ENCODE measurements at regions not wholly inside any gene's neighbourhood (a gene's known extent, or its start where the extent isn't known, plus 50 kb on each side); places are given as distances from the start of the nearest gene placed in this dataset.

DNA sequence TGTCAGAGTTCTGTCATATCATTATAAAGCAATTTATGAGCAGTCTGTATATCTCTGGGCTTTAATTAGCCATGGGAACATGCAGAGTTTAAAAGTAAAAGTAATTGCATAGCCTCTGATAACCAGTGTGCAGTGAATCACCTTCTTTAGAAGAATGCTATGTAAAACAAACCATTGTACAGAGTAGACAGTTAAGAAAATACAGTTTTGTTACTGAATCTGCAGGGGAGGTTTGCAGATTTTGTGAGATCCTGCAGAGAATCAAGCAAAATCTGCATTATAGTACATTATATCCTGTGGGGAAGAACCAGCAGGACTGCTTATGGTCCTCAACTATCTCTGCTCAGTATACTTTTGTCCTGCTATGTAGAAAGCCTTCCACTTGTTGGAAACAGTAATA lies 396.2 kb upstream of the NAALADL2 start:
- TF ChIP-seq, protein P1, sequence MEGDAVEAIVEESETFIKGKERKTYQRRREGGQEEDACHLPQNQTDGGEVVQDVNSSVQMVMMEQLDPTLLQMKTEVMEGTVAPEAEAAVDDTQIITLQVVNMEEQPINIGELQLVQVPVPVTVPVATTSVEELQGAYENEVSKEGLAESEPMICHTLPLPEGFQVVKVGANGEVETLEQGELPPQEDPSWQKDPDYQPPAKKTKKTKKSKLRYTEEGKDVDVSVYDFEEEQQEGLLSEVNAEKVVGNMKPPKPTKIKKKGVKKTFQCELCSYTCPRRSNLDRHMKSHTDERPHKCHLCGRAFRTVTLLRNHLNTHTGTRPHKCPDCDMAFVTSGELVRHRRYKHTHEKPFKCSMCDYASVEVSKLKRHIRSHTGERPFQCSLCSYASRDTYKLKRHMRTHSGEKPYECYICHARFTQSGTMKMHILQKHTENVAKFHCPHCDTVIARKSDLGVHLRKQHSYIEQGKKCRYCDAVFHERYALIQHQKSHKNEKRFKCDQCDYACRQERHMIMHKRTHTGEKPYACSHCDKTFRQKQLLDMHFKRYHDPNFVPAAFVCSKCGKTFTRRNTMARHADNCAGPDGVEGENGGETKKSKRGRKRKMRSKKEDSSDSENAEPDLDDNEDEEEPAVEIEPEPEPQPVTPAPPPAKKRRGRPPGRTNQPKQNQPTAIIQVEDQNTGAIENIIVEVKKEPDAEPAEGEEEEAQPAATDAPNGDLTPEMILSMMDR (conservative IDR thresholded peaks at IDR 0.05 in 1 of 2, IDR thresholded peaks at IDR 0.05 in 1 of 2; ENCODE audit: low read depth in 1 of 2, low read length in 2 of 2): no peak
- no peak for TF ChIP-seq EZH2 (IDR thresholded peaks at IDR 0.05; ENCODE audit: low read length, missing control alignments)

All from fibroblast of lung (primary cell).